ENCODE measurements at regions not wholly inside any gene's neighbourhood (a gene's known extent, or its start where the extent isn't known, plus 50 kb on each side); places are given as distances from the start of the nearest gene placed in this dataset.
"Not testable (repeated sequence)": the region's sequence is repeated elsewhere in the genome, so short reads cannot be mapped to it uniquely, and the experiment has no call there.

GRCh38 chr11:72525466-72525865 lies 91.1 kb upstream of the CLPB start:
- DNase-seq (ENCODE audit: low read depth), result no peak

GRCh38 chr11:72524711-72525110 lies 90.4 kb upstream of the CLPB start:
- peak; percentile 79 for DNase-seq (ENCODE audit: low read depth)

- DNase-seq (ENCODE audit: low read depth), result peak; percentile 11
These were observed 89.7 kb upstream of the CLPB start for GRCh38 chr11:72523991-72524390.

GRCh38 chr11:72522186-72522585 lies 87.9 kb upstream of the CLPB start:
- no peak for DNase-seq (ENCODE audit: low read depth)

GRCh38 chr11:72521664-72522063 lies 87.3 kb upstream of the CLPB start:
- no peak for DNase-seq (ENCODE audit: low read depth)

- no peak for DNase-seq (ENCODE audit: low read depth)
These were observed 86.5 kb upstream of the CLPB start for GRCh38 chr11:72520815-72521214.

DNA sequence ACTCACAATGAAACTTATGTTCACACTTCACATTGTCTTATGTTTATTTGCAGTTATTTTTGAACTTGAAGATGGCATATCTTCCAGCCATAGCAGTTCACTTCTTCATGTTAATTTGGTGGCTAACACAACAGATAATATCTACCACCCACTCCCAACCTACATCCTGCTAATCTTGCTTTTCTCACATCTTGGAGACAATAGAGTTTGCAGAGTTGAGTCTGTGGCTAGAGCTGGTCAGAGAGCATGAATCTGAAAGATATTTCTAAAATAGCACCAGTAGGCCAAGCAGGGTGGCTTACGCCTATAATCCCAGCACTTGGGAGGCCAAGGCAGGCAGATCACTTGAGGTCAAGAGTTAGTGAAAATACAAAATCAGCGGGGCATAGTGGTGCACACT lies 85.6 kb upstream of the CLPB start:
- not testable (repeated sequence) for DNase-seq (ENCODE audit: low read depth)

DNA sequence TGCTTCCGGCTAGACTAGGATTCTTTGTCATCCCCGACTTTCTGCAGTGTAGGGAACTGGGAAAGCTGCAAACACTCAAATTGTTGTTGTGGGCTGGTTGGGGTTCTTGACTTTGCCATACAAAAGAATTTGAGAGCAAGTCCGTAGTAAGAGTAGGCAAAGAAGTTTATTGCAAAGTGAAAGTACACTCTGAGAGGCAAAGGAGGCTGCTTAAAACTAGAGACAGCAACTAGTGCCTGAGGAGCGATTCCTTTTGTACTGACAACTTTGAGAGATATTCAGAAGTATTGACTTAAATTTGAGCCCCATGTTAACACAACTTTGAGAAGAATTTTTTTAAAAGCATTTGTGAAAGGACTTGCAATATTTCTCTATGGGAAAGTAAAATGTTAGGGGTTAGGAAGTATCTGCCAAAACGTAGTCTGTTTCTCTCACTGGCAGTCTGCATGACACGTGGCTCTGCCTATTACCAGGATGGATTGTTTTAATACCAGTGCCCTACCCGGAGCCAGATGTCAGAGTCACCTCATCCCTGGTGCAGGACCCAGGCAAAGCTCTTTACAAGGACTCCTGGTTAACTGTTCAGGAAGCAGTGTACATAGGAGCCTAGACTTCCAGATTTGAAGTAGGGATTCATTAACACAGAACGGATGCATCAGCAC lies 85.0 kb upstream of the CLPB start:
- DNase-seq (ENCODE audit: low read depth), result peak; percentile 37

DNA sequence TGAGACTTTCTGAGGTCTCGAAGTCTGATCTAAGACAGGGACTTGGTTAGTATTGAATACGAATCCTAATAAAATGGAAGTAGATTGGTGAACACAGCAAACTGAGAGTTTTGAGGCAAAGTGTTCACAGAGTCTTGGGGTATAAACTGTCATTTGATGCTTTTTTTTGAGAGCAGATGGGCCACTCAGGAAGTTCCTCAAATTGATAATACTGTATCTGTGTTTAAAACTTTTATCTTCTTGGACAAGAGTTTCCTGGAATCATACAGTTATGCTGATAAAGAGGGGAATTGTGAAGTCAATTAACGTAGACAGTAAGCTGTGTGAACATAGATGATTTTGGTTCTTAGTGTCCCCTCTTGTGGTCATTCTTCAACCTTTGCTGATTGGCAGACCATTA lies 80.0 kb upstream of the CLPB start:
- no peak for DNase-seq (ENCODE audit: low read depth)

- DNase-seq (ENCODE audit: low read depth), result no peak
These were observed 79.1 kb upstream of the CLPB start for GRCh38 chr11:72513411-72513810.

GRCh38 chr11:72512956-72513355 lies 78.6 kb upstream of the CLPB start:
- no peak for DNase-seq (ENCODE audit: low read depth)

GRCh38 chr11:72511393-72512047 lies 77.2 kb upstream of the CLPB start:
- DNase-seq (ENCODE audit: low read depth), result peak; percentile 58

GRCh38 chr11:72507050-72507449 lies 72.7 kb upstream of the CLPB start:
- no peak for DNase-seq (ENCODE audit: low read depth)

GRCh38 chr11:72497731-72498130 lies 63.4 kb upstream of the CLPB start:
- DNase-seq (ENCODE audit: low read depth), result no peak

GRCh38 chr11:72494109-72494429 lies 59.7 kb upstream of the CLPB start:
- DNase-seq (ENCODE audit: low read depth), result no peak

DNA sequence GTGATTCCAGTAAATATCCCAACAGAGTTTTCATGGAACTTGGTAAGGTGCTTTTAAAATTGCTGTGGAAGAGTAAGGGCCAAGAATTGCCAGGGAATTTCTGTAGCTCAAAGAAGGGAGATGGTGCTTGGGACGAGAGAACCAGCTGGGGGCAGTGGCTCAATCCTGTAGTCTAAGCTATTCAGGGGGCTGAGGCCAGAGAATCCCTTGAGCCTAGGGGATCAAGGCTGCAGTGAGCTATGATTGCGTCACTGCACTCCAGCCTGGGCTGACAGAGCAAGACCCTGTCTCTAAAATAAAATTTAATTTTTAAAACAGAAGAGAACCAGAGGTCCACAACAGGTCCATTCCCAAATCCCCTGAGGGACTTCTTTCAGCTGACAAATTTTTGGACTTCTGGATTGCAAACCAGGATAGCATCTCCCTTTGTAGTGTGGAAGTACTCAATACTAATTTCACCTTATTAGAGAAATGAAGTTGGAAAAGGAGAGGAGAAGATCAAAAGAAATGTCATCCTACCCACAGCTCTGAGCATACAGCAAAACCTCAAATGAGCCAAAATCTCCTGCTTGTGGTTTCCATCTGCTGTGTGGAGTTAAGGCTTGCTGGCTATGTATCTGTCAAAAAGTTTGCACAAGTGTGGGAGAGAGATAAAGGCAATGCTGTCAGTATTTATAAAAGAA lies 59.2 kb upstream of the CLPB start:
- no peak for DNase-seq (ENCODE audit: low read depth)

- DNase-seq (ENCODE audit: low read depth), result no peak
These were observed 56.7 kb upstream of the CLPB start for GRCh38 chr11:72491001-72491400.
